Kidney (tissue), 13 donors: ENCODE measurements at regions not wholly inside any gene's neighbourhood (a gene's known extent, or its start where the extent isn't known, plus 50 kb on each side); places are given as distances from the start of the nearest gene placed in this dataset.

ENCODE experiments used
- DNase-seq, 5 donors: peaks; one replicate each; pipeline ENCODE4 v3.0.0-alpha.2; 2013 to 2020
- FAIRE-seq: peaks from 2 replicates; lab custom pipeline; 2012; peaks lifted over from hg19 to GRCh38; lab: Jason Lieb, UNC
- H3K27ac ChIP-seq, 2 donors: one replicate each; pipeline ENCODE4 v1.7.0; 2013; ENCODE audit warnings: low read depth in 2 of 2, low read length in 2 of 2, inconsistent platforms in 1 of 2
- H3K27me3 ChIP-seq: one replicate; pipeline ENCODE4 v1.7.1; 2013; ENCODE audit warnings: low read length, inconsistent platforms; ENCODE audit not compliant: control insufficient read depth, insufficient read depth
- H3K36me3 ChIP-seq, 3 donors: one replicate each; pipeline versions ENCODE4 v1.7.0 to v1.7.1; 2013; ENCODE audit warnings: low read length in 3 of 3, control low read depth in 1 of 3, inconsistent platforms in 1 of 3; ENCODE audit not compliant: insufficient read depth in 3 of 3, control insufficient read depth in 2 of 3
- H3K4me1 ChIP-seq, 3 donors: one replicate each; pipeline versions ENCODE4 v1.7.0 to v1.7.1; 2013; ENCODE audit warnings: low read length in 3 of 3, inconsistent platforms in 1 of 3, low read depth in 1 of 3; ENCODE audit not compliant: control insufficient read depth in 2 of 3, insufficient read depth in 2 of 3
- H3K4me3 ChIP-seq, 3 donors: one replicate each; pipeline versions ENCODE4 v1.7.0 to v1.8.1; 2013; ENCODE audit warnings: low read length in 3 of 3, control low read depth in 1 of 3, inconsistent platforms in 1 of 3
- H3K9ac ChIP-seq, 3 donors: one replicate each; pipeline versions ENCODE4 v1.7.0 to v1.7.1; 2013; ENCODE audit warnings: low read length in 3 of 3, control low read depth in 1 of 3, inconsistent platforms in 1 of 3
- H3K9me3 ChIP-seq, 3 donors: one replicate each; pipeline versions ENCODE4 v1.7.0 to v1.7.1; 2013; ENCODE audit warnings: low read length in 3 of 3, control low read depth in 1 of 3, inconsistent platforms in 1 of 3; ENCODE audit not compliant: control insufficient read depth in 2 of 3, insufficient read depth in 1 of 3
- intact Hi-C: fragments of 100-400 bp; cut with DNase I; formaldehyde crosslinking; loops from one replicate; pipeline ENCODE4 v1.11.1; 2022
- TF ChIP-seq, protein P1 (sequence below): IDR thresholded peaks from 3 replicates; pipeline ENCODE4 v1.5.1; 2012; ENCODE audit warnings: mild to moderate bottlenecking, moderate library complexity, borderline replicate concordance; ENCODE audit not compliant: insufficient read depth; ENCODE audit errors: extremely low read depth
- donor health status: control.
- donor health status: control.
- donor health status: control.
- donor health status: control.
- donor health status: control.
- donor health status: DM: yes; HTN: yes; CAD: no.
- donor health status: Normal renal cell carcinoma (clear cell type).

- DNase-seq, result peak in 4 of 5 donors; percentile 51 to 72 (median 60)
- no peaks in the 10 kb centered on the region for H3K36me3 ChIP-seq
Measured at GRCh38 chr10:35843524-35844181, 201.6 kb upstream of the FZD8 start.

GRCh38 chr10:35838054-35838453, 196.0 kb upstream of the FZD8 start:
- Histone ChIP-seq H3K27me3 (no peaks in the 10 kb centered on the region), H3K27ac (no peak overlapping the region), H3K4me3 (no peak overlapping the region), H3K9me3 (peaks cover 0 to 6% (median 0%) of the 10 kb centered on the region in 3 donors), H3K4me1 (no peaks in the 10 kb centered on the region), H3K36me3 (no peaks in the 10 kb centered on the region), H3K9ac (no peak overlapping the region)
- intact Hi-C loops, result no loop called here
- FAIRE-seq, result no peak
- peak in 1 of 5 donors; percentile 39 for DNase-seq
- TF ChIP-seq, protein P1, sequence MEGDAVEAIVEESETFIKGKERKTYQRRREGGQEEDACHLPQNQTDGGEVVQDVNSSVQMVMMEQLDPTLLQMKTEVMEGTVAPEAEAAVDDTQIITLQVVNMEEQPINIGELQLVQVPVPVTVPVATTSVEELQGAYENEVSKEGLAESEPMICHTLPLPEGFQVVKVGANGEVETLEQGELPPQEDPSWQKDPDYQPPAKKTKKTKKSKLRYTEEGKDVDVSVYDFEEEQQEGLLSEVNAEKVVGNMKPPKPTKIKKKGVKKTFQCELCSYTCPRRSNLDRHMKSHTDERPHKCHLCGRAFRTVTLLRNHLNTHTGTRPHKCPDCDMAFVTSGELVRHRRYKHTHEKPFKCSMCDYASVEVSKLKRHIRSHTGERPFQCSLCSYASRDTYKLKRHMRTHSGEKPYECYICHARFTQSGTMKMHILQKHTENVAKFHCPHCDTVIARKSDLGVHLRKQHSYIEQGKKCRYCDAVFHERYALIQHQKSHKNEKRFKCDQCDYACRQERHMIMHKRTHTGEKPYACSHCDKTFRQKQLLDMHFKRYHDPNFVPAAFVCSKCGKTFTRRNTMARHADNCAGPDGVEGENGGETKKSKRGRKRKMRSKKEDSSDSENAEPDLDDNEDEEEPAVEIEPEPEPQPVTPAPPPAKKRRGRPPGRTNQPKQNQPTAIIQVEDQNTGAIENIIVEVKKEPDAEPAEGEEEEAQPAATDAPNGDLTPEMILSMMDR, result no peak

More at GRCh38 chr10:35843524-35844181, 201.6 kb upstream of the FZD8 start:
- Histone ChIP-seq H3K27me3 (no peaks in the 10 kb centered on the region), H3K9ac (no peak overlapping the region), H3K4me1 (peaks cover 0 to 2% (median 0%) of the 10 kb centered on the region in 3 donors), H3K4me3 (no peak overlapping the region), H3K9me3 (peaks cover 0 to 6% (median 0%) of the 10 kb centered on the region in 3 donors), H3K27ac (no peak overlapping the region)
- TF ChIP-seq, protein P1, result no peak
- no peak for FAIRE-seq
- intact Hi-C loops, result no loop called here

DNA sequence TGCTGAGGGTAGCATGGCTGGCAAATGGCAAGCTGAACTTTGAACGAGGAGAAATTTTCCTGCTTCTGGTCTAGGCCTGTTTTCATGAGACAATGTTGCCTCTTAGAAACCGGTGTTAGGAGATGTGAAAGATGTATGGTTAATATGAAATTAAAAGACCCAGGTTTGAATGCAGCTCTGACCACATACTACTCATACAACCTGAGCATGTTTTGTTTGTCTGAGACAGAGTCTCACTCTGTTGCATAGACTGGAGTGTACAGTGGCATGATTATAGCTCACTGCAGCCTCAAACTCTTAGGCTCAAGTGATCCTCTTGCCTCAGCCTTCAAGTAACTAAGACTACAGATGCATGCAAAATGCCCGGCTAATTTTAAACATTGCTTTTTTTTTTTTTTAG, 193.4 kb upstream of the FZD8 start:
- Histone ChIP-seq H3K4me1 (no peaks in the 10 kb centered on the region), H3K27ac (no peak overlapping the region), H3K9ac (no peak overlapping the region), H3K9me3 (peaks cover 0 to 5% (median 0%) of the 10 kb centered on the region in 3 donors), H3K36me3 (no peaks in the 10 kb centered on the region), H3K4me3 (no peak overlapping the region), H3K27me3 (no peaks in the 10 kb centered on the region)
- TF ChIP-seq, protein P1, result no peak
- FAIRE-seq (no peak), DNase-seq (no peak)
- intact Hi-C loops, result no loop called here
